Neural progenitor cell (in vitro differentiated cells): ENCODE measurements at regions not wholly inside any gene's neighbourhood (a gene's known extent, or its start where the extent isn't known, plus 50 kb on each side); places are given as distances from the start of the nearest gene placed in this dataset.

Source experiments
- DNase-seq: peaks from one replicate; pipeline ENCODE4 v3.0.0-alpha.2; 2016; ENCODE audit warnings: low spot score
- H2AFZ ChIP-seq: fragments of 200-600 bp; sonication (generic); replicated peaks from 2 replicates; pipeline ENCODE4 v1.6.1; 2016; ENCODE audit warnings: antibody characterized with exemption
- H3F3A ChIP-seq: fragments of 200-600 bp; sonication (generic); 2 replicates; pipeline ENCODE4 v1.6.1; 2016; ENCODE audit warnings: antibody characterized with exemption, low read depth
- H3K27ac ChIP-seq: fragments of 200-600 bp; sonication (generic); 2 replicates; pipeline ENCODE4 v1.5.1; 2016; ENCODE audit warnings: mild to moderate bottlenecking
- H3K27me3 ChIP-seq: fragments of 200-600 bp; sonication (generic); 2 replicates; pipeline ENCODE4 v1.6.1; 2016; ENCODE audit warnings: mild to moderate bottlenecking, moderate library complexity
- H3K36me3 ChIP-seq: fragments of 200-600 bp; sonication (generic); 2 replicates; pipeline ENCODE4 v1.5.1; 2016
- H3K4me1 ChIP-seq: fragments of 200-600 bp; sonication (generic); 2 replicates; pipeline ENCODE4 v1.6.1; 2016; ENCODE audit warnings: mixed run types
- H3K4me2 ChIP-seq: fragments of 200-600 bp; sonication (generic); 2 replicates; pipeline ENCODE4 v1.6.1; 2016
- H3K4me3 ChIP-seq: fragments of 200-600 bp; sonication (generic); 2 replicates; pipeline ENCODE4 v1.5.1; 2016
- H3K79me2 ChIP-seq: fragments of 200-600 bp; sonication (generic); 2 replicates; pipeline ENCODE4 v1.6.1; 2016; ENCODE audit warnings: low read depth
- H3K9ac ChIP-seq: fragments of 200-600 bp; sonication (generic); 2 replicates; pipeline ENCODE4 v1.6.1; 2016
- H3K9me3 ChIP-seq: fragments of 200-600 bp; sonication (generic); 2 replicates; pipeline ENCODE4 v1.5.1; 2016; ENCODE audit warnings: low read depth
- H4K20me1 ChIP-seq: fragments of 200-600 bp; sonication (generic); 2 replicates; pipeline ENCODE4 v1.6.1; 2016; ENCODE audit warnings: low read depth
- H3K27ac Mint-ChIP-seq: 3 replicates; pipeline ENCODE4 v1.8.0; 2021; ENCODE audit warnings: mixed read lengths
- H3K27me3 Mint-ChIP-seq: 2 replicates; pipeline ENCODE4 v1.8.0; 2022; ENCODE audit warnings: low read depth, mild to moderate bottlenecking, inconsistent platforms, moderate library complexity, mixed read lengths; ENCODE audit not compliant: insufficient read depth
- H3K36me3 Mint-ChIP-seq: 3 replicates; pipeline ENCODE4 v1.8.0; 2021; ENCODE audit warnings: mixed read lengths
- H3K4me1 Mint-ChIP-seq: 3 replicates; pipeline ENCODE4 v1.8.0; 2021; ENCODE audit warnings: mixed read lengths
- H3K4me3 Mint-ChIP-seq: 3 replicates; pipeline ENCODE4 v1.8.0; 2021; ENCODE audit warnings: mild to moderate bottlenecking, moderate library complexity, mixed read lengths
- H3K9me3 Mint-ChIP-seq: 3 replicates; pipeline ENCODE4 v1.8.0; 2020; ENCODE audit warnings: mixed read lengths
- EZH2 ChIP-seq: fragments of 200-600 bp; sonication (generic); IDR thresholded peaks from 2 replicates; pipeline ENCODE4 v1.6.1; 2017; ENCODE audit warnings: antibody characterized with exemption, mild to moderate bottlenecking, moderate library complexity
- EZH2phosphoT487 ChIP-seq: fragments of 200-600 bp; sonication (generic); IDR thresholded peaks from 2 replicates; pipeline ENCODE4 v1.6.1; 2017; ENCODE audit warnings: antibody characterized with exemption
- TF ChIP-seq, protein P1 (sequence below): fragments of 200-600 bp; sonication (generic); IDR thresholded peaks from 2 replicates; pipeline ENCODE4 v1.5.1; 2017; ENCODE audit warnings: antibody characterized with exemption, mild to moderate bottlenecking

DNA sequence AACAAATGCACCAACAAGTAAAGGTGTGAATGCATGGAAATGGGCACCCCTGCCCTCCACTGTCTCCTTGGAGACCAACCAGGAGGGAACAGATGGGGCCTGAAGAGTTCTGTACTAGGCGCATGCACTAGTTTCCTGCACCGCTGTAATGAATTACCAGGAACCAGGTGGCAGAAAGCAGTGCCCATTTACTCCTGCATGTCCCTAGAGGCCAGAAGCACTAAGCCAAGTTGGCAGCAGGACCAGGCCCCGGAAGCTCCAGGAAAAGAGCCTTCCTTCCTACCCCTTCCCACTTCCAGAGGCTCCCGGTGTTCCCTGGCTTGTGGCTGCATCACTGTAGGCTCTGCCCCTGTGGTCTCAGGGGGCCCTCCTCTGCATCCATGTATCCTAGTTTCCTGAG lies 237.5 kb upstream of the PPP2R2D start:
- Histone ChIP-seq H3K9me3 (no peaks in the 10 kb centered on the region), H3K4me2 (no peak overlapping the region), H3F3A (peaks cover 9% of the 10 kb centered on the region), H4K20me1 (no peaks in the 10 kb centered on the region), H3K9ac (no peak overlapping the region), H3K27ac (no peak overlapping the region), H3K79me2 (no peaks in the 10 kb centered on the region), H3K36me3 (no peaks in the 10 kb centered on the region), H3K4me1 (peaks cover 21% of the 10 kb centered on the region), H2AFZ (no peak overlapping the region), H3K4me3 (no peak overlapping the region), H3K27me3 (no peaks in the 10 kb centered on the region)
- H3K9me3 Mint-ChIP-seq: peaks cover 22% of the 10 kb centered on the region
- H3K27me3 Mint-ChIP-seq: peaks cover 5% of the 10 kb centered on the region
- DNase-seq: no peak
- no peak overlapping the region for H3K27ac Mint-ChIP-seq
- peaks cover 21% of the 10 kb centered on the region for H3K4me1 Mint-ChIP-seq
- peaks cover 2% of the 10 kb centered on the region for H3K36me3 Mint-ChIP-seq
- TF ChIP-seq, protein P1, sequence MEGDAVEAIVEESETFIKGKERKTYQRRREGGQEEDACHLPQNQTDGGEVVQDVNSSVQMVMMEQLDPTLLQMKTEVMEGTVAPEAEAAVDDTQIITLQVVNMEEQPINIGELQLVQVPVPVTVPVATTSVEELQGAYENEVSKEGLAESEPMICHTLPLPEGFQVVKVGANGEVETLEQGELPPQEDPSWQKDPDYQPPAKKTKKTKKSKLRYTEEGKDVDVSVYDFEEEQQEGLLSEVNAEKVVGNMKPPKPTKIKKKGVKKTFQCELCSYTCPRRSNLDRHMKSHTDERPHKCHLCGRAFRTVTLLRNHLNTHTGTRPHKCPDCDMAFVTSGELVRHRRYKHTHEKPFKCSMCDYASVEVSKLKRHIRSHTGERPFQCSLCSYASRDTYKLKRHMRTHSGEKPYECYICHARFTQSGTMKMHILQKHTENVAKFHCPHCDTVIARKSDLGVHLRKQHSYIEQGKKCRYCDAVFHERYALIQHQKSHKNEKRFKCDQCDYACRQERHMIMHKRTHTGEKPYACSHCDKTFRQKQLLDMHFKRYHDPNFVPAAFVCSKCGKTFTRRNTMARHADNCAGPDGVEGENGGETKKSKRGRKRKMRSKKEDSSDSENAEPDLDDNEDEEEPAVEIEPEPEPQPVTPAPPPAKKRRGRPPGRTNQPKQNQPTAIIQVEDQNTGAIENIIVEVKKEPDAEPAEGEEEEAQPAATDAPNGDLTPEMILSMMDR: no peak
- TF ChIP-seq EZH2 (no peak), EZH2phosphoT487 (no peak)
- H3K4me3 Mint-ChIP-seq: no peak overlapping the region

DNA sequence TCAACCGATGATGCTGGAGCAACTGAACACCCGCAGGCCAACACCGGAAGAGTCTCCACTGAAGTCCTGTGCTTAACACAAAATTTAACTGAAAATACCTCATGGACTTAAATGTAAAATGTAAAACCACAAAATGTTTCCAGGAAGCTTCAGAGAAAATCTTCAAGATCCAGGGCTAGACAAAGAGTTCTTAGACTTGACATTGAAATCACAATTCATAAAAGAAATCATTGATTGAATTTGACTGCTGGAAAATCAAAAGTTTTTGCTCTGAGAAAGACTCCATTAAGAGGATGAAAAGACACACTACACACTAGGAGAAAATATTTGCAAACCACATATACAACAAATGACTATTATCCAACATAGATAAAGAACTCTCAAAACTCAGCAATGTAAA lies 234.7 kb upstream of the PPP2R2D start:
- Histone ChIP-seq H3K4me3 (no peak overlapping the region), H2AFZ (no peak overlapping the region), H3K9ac (no peak overlapping the region), H3K27ac (no peak overlapping the region), H4K20me1 (no peaks in the 10 kb centered on the region), H3K4me2 (no peak overlapping the region), H3K9me3 (no peaks in the 10 kb centered on the region), H3K27me3 (no peaks in the 10 kb centered on the region), H3F3A (peaks cover 9% of the 10 kb centered on the region), H3K4me1 (peaks cover 21% of the 10 kb centered on the region), H3K36me3 (no peaks in the 10 kb centered on the region), H3K79me2 (no peaks in the 10 kb centered on the region)
- Mint-ChIP-seq H3K9me3 (peaks cover 19% of the 10 kb centered on the region), H3K36me3 (peaks cover 2% of the 10 kb centered on the region), H3K4me1 (peaks cover 16% of the 10 kb centered on the region), H3K27ac (no peak overlapping the region), H3K27me3 (peaks cover 8% of the 10 kb centered on the region), H3K4me3 (no peak overlapping the region)
- DNase-seq: no peak
- TF ChIP-seq EZH2phosphoT487 (no peak), EZH2 (no peak)
- TF ChIP-seq, protein P1: no peak

DNA sequence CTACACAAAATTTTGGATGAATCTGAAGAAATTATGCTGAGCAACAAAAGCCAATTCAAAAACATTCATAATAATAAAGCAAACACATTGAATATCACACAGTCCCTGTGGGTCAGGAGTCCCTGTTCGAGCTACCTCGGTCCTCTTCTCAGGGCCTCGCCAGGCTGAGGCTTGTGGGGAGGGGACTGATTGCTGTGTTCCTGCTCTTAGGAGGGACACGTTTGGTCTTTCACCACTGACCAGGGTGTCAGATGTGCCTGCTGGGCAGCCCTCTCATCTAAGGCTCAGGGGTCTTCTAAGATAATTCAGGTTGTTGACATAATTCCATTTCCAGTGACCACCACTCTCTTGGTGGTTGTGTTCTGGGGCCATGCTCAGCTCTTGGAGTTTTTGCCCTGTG lies 233.8 kb upstream of the PPP2R2D start:
- no peak overlapping the region for H2AFZ ChIP-seq
- no peak overlapping the region for H3K9ac ChIP-seq
- Mint-ChIP-seq H3K36me3 (peaks cover 2% of the 10 kb centered on the region), H3K4me3 (no peak overlapping the region), H3K9me3 (peaks cover 23% of the 10 kb centered on the region), H3K27ac (no peak overlapping the region), H3K4me1 (peaks cover 16% of the 10 kb centered on the region), H3K27me3 (peaks cover 11% of the 10 kb centered on the region)
- DNase-seq: no peak
- H3K4me1 ChIP-seq: peaks cover 21% of the 10 kb centered on the region
- H3K4me2 ChIP-seq: no peak overlapping the region
- H3F3A ChIP-seq: peaks cover 9% of the 10 kb centered on the region
- H3K9me3 ChIP-seq: no peaks in the 10 kb centered on the region
- no peak overlapping the region for H3K4me3 ChIP-seq
- TF ChIP-seq, protein P1: no peak
- no peak for TF ChIP-seq EZH2phosphoT487
- no peak for TF ChIP-seq EZH2
- H3K79me2 ChIP-seq: no peaks in the 10 kb centered on the region
- H3K27me3 ChIP-seq: no peaks in the 10 kb centered on the region
- no peak overlapping the region for H3K27ac ChIP-seq
- no peaks in the 10 kb centered on the region for H4K20me1 ChIP-seq
- no peaks in the 10 kb centered on the region for H3K36me3 ChIP-seq
